Upper lobe of left lung (tissue), 6 donors: ENCODE measurements at regions not wholly inside any gene's neighbourhood (a gene's known extent, or its start where the extent isn't known, plus 50 kb on each side); places are given as distances from the start of the nearest gene placed in this dataset.
A peak's percentile ranks its signal among the peaks of the same experiment; 100 is the strongest.

Source experiments
- ATAC-seq, 2 donors: fragments of 200-7000 bp; cut with Tn5 transposase; one replicate each; pipeline ENCODE4 v1.9.1; 2022; ENCODE audit warnings: mild to moderate bottlenecking in 2 of 2, moderate library complexity in 2 of 2; ENCODE audit not compliant: low FRiP score in 2 of 2
- DNase-seq, 2 donors: peaks; one replicate each; pipeline ENCODE4 v3.0.0-alpha.2; 2019 to 2020
- H3K27ac ChIP-seq, 4 donors: fragments of 200-600 bp; sonication (generic); one replicate each; pipeline ENCODE4 v1.5.1; 2016 to 2019
- H3K27me3 ChIP-seq, 4 donors: fragments of 200-600 bp; sonication (generic); one replicate each; pipeline ENCODE4 v1.5.1; 2017 to 2019
- H3K36me3 ChIP-seq, 4 donors: fragments of 200-600 bp; sonication (generic); one replicate each; pipeline ENCODE4 v1.5.1; 2016 to 2019
- H3K4me1 ChIP-seq, 4 donors: fragments of 200-600 bp; sonication (generic); one replicate each; pipeline ENCODE4 v1.5.1; 2018 to 2019
- H3K4me3 ChIP-seq, 4 donors: fragments of 200-600 bp; sonication (generic); one replicate each; pipeline ENCODE4 v1.5.1; 2017 to 2019; ENCODE audit warnings: mild to moderate bottlenecking in 2 of 4, moderate library complexity in 1 of 4
- H3K9me3 ChIP-seq, 4 donors: fragments of 200-600 bp; sonication (generic); one replicate each; pipeline ENCODE4 v1.5.1; 2018 to 2019
- EP300 ChIP-seq, 4 donors: sonication (generic); formaldehyde crosslinking; IDR thresholded peaks; one replicate each; pipeline ENCODE4 v1.5.1; 2017; ENCODE audit warnings: antibody characterized with exemption in 4 of 4, control low read depth in 2 of 4
- POLR2A ChIP-seq, 4 donors: fragments of 450-650 bp; IDR thresholded peaks; one replicate each; pipeline ENCODE4 v1.5.1; 2016 to 2017; ENCODE audit warnings: antibody characterized with exemption in 4 of 4, mild to moderate bottlenecking in 2 of 4
- POLR2AphosphoS5 ChIP-seq, 2 donors: sonication (generic); formaldehyde crosslinking; IDR thresholded peaks; one replicate each; pipeline ENCODE4 v1.5.1; 2017; ENCODE audit warnings: antibody characterized with exemption in 2 of 2
- WGBS, 2 donors: methylation state at CpG; one replicate each; pipeline ENCODE4 v1.1.5; 2017 to 2018; 5-methylcytosine and 5-hydroxymethylcytosine counted together
- TF ChIP-seq, protein P1 (sequence below), 6 experiments: fragments of 450-650 bp in 4 of 6; fragments of 200-600 bp in 2 of 6; sonication (generic) in 2 of 6; IDR thresholded peaks; one replicate each; pipeline ENCODE4 v1.5.1; 2016 to 2019; ENCODE audit warnings: antibody characterized with exemption in 6 of 6
- donor health status: DM: no; HTN: no; CAD: no; lungs with moderate emphysema.
- donor health status: DM: no; HTN: yes; CAD: no; lungs with severe emphysema.

DNA sequence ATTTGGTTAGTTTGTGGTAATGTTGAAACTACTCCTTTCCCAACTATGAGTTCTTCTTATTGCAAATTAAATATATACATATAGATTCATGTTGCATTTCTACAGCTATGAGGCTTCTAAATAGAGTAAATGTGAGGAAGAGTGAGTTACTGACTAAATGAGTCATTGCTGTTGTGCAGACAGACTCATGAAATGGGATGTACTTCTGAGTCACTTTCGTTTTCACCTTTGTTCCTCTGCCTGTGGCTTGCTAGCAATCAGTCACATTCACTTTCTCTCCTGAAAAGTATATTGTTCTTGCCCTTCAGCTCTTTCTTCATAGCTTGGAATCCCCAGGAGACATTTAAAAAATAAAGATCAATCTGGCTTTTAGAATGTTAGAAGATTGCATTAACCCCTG, 295.5 kb upstream of the SMC2 start:
- Histone ChIP-seq H3K9me3 (no peaks in the 10 kb centered on the region), H3K36me3 (no peaks in the 10 kb centered on the region), H3K27me3 (no peaks in the 10 kb centered on the region), H3K4me1 (no peaks in the 10 kb centered on the region), H3K4me3 (no peak overlapping the region), H3K27ac (no peak overlapping the region)
- DNase-seq: no peak
- ATAC-seq: no peak
- WGBS, 2 donors: 14 to 34% methylated on average over 1 of the region's 1 CpG
- no peak for TF ChIP-seq EP300 (IDR thresholded peaks at IDR 0.05)
- TF ChIP-seq, protein P1, sequence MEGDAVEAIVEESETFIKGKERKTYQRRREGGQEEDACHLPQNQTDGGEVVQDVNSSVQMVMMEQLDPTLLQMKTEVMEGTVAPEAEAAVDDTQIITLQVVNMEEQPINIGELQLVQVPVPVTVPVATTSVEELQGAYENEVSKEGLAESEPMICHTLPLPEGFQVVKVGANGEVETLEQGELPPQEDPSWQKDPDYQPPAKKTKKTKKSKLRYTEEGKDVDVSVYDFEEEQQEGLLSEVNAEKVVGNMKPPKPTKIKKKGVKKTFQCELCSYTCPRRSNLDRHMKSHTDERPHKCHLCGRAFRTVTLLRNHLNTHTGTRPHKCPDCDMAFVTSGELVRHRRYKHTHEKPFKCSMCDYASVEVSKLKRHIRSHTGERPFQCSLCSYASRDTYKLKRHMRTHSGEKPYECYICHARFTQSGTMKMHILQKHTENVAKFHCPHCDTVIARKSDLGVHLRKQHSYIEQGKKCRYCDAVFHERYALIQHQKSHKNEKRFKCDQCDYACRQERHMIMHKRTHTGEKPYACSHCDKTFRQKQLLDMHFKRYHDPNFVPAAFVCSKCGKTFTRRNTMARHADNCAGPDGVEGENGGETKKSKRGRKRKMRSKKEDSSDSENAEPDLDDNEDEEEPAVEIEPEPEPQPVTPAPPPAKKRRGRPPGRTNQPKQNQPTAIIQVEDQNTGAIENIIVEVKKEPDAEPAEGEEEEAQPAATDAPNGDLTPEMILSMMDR (IDR thresholded peaks at IDR 0.05): no peak

DNA sequence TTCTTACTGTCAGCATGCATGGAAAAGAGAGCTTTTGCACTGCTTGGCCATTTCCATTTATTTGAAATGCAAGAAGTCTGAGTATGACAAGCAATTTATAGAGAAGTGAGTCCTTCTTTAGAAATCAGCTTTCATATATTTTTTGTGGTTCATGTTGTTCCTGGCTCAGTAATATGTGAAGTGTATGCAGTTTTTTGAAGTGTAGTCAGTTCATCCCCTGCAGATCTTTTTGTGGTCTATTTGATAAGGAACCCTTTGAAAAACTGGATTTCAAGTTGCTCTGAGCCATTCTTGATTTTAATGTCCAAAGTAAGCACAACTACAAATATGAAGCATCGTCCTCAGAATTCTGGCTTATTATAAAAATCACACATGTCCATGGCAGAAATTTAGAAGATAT, 294.1 kb upstream of the SMC2 start:
- 67 to 89% methylated on average over 1 of the region's 1 CpG for WGBS, 2 donors
- H3K4me3 ChIP-seq: no peak overlapping the region
- no peak overlapping the region for H3K27ac ChIP-seq
- TF ChIP-seq POLR2A (IDR thresholded peaks at IDR 0.05) (no peak), POLR2AphosphoS5 (IDR thresholded peaks at IDR 0.05) (no peak), EP300 (IDR thresholded peaks at IDR 0.05) (no peak)
- TF ChIP-seq, protein P1 (IDR thresholded peaks at IDR 0.05): no peak
- DNase-seq (no peak), ATAC-seq (no peak)
- no peaks in the 10 kb centered on the region for H3K4me1 ChIP-seq
- no peaks in the 10 kb centered on the region for H3K27me3 ChIP-seq
- no peaks in the 10 kb centered on the region for H3K36me3 ChIP-seq
- no peaks in the 10 kb centered on the region for H3K9me3 ChIP-seq

DNA sequence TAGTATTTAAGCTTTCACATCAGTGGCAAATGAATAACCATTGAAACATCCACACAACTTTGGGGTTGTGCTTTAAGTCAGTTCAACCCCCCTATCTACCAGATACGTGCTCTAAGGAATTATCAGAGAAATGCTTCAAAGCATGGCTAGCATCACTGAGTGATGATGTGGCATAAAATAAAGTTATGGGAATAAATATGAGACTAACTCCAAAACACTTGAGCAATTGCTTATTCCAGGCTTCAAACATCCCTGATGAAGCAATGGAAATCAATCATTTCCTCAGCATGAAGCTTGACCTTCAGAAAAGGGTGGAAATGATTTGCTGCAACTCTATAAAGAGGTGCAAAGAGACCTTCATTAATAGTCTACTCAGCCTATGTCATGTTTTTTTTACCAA, 292.0 kb upstream of the SMC2 start:
- H3K4me3 ChIP-seq: no peak overlapping the region
- DNase-seq (no peak), ATAC-seq (no peak)
- no peaks in the 10 kb centered on the region for H3K27me3 ChIP-seq
- H3K27ac ChIP-seq: no peak overlapping the region
- H3K9me3 ChIP-seq: no peaks in the 10 kb centered on the region
- TF ChIP-seq EP300 (IDR thresholded peaks at IDR 0.05) (no peak), POLR2A (IDR thresholded peaks at IDR 0.05) (no peak), POLR2AphosphoS5 (IDR thresholded peaks at IDR 0.05) (no peak)
- TF ChIP-seq, protein P1 (IDR thresholded peaks at IDR 0.05): no peak
- 70 to 87% methylated on average over 1 of the region's 1 CpG for WGBS, 2 donors
- no peaks in the 10 kb centered on the region for H3K36me3 ChIP-seq
- no peaks in the 10 kb centered on the region for H3K4me1 ChIP-seq

DNA sequence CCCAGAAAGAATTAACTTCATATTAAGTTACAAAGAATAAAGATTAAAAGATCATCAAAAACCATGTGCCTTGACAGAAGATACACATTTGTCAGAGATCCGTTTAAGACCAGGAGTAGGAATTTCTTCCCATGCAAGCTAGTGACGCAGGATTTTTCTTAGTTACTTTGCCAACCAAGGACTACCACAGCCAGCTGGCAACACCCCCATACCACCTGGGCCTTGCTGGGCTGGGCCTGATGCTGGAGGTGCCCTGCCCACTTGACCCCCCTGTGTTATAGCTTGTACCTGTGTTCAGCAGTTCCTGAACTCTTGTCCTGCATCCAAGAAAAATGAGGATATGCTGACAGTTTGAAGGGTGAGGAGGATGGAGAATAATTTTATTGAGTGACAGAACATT, 290.9 kb upstream of the SMC2 start:
- WGBS, 2 donors: 94 to 96% methylated on average over 2 of the region's 2 CpGs
- Histone ChIP-seq H3K4me3 (no peak overlapping the region), H3K36me3 (no peaks in the 10 kb centered on the region), H3K4me1 (no peaks in the 10 kb centered on the region), H3K27ac (no peak overlapping the region), H3K9me3 (no peaks in the 10 kb centered on the region), H3K27me3 (no peaks in the 10 kb centered on the region)
- no peak for ATAC-seq
- DNase-seq: peak in 1 of 2 donors; percentile 4
- TF ChIP-seq POLR2A (IDR thresholded peaks at IDR 0.05) (no peak), POLR2AphosphoS5 (IDR thresholded peaks at IDR 0.05) (no peak), EP300 (IDR thresholded peaks at IDR 0.05) (no peak)
- TF ChIP-seq, protein P1 (IDR thresholded peaks at IDR 0.05): no peak

DNA sequence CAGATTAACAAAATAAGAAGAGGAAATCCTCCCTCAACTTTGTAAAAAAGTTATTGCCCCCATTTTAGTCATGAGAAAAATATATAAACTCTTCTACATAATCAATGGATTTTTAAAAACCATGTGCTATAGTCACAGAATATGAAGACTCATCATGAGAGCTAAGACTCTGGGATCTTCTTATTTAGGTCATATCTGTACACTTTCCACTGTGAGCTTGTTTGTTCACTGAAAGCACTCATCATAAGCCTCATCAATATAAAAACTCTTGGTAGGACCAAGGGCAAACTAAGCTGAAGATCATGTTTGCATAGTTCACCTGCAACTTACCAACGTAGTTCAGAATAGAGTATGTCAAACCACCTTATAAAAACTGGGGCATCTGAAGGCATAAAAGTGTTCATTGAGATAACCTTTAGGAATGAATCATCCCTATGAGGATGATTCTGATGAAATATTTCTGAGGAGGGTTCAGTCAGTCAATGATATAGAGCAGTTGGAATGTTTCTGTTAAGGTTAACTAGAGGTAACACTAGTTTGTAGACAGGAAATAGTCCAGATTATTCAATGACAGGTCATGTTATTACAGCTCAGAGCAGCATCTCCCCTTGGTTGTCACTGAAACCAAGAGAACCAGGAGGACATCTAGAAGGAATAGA, 289.9 kb upstream of the SMC2 start:
- H3K27me3 ChIP-seq: no peaks in the 10 kb centered on the region
- DNase-seq (no peak), ATAC-seq (no peak)
- 30 to 68% methylated on average over 1 of the region's 1 CpG for WGBS, 2 donors
- no peak overlapping the region for H3K4me3 ChIP-seq
- no peaks in the 10 kb centered on the region for H3K36me3 ChIP-seq
- TF ChIP-seq POLR2AphosphoS5 (IDR thresholded peaks at IDR 0.05) (no peak), EP300 (IDR thresholded peaks at IDR 0.05) (no peak), POLR2A (IDR thresholded peaks at IDR 0.05) (no peak)
- TF ChIP-seq, protein P1 (IDR thresholded peaks at IDR 0.05): no peak
- H3K4me1 ChIP-seq: no peaks in the 10 kb centered on the region
- no peak overlapping the region for H3K27ac ChIP-seq
- no peaks in the 10 kb centered on the region for H3K9me3 ChIP-seq
